ENCODE measurements at regions not wholly inside any gene's neighbourhood (a gene's known extent, or its start where the extent isn't known, plus 50 kb on each side); places are given as distances from the start of the nearest gene placed in this dataset.

DNA sequence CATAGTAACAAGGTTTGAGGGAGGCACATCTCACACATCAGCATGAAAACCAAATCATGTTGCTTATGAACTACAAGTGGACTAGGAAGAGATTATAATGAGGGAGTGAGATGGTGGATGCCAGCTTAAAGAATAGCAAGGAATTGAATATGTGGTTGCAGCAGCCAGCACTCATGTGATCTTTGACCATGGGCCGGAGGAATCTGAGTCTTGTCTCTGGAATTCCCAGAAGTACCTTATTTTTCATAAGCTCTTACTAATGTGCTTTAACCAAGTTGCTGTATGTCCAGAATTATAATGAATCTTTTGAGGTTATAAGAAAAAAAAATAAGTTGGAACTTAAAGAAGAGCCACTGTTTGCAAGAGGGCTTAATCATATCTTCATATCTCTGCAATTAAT is 97.0 kb downstream of the DISP1 start:
- no peak for DNase-seq (ENCODE audit: low read depth in 2 of 2)

- DNase-seq (ENCODE audit: low read depth in 2 of 2) = no peak
Measured at GRCh38 chr1:222912730-222913129, 97.9 kb downstream of the DISP1 start.

- DNase-seq (ENCODE audit: low read depth in 2 of 2) = no peak
Measured at GRCh38 chr1:222914861-222915632, 100.2 kb downstream of the DISP1 start.

DNA sequence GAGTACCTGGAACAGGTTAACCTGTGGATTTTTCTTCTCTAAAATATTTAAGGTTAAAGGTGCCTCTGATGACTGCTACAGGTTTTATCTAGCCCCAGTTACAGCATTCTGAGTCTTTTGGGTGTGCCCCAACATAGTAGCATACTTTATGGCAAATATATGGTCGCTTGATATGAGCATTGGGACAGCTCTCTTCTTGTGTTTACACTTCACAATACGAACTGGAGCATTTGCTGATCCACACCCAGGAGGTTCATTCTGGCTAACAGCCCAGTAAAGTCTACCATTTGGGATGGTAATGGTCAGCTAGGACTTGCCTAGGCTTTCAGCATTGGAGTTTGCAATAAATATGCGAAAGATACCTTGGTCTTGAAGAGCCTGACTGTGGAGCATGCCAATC is 101.3 kb downstream of the DISP1 start:
- DNase-seq (ENCODE audit: low read depth in 2 of 2) = no peak

GRCh38 chr1:222918801-222919477 is 104.1 kb downstream of the DISP1 start:
- no peak for DNase-seq (ENCODE audit: low read depth in 2 of 2)

DNA sequence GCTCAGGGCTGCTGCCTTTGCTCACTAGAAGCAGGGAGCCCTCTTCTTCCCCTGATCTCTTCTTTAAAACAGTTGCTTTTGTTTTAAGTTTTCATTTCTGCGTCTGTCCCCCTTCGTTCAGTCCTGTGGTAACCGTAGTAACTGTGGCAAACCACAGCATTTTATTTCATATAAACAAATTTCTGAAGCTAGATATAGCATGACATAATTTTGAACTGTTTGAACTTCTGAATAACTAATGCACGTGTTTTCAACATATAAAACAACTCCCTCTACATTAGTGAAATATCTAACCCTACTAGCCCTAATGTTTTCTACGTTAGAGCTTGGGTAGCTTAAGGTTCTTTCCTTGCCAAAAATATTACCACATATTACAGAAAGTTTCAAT is 104.6 kb downstream of the DISP1 start:
- DNase-seq (ENCODE audit: low read depth in 2 of 2) = no peak

GRCh38 chr1:222920169-222920568 is 105.3 kb downstream of the DISP1 start:
- DNase-seq (ENCODE audit: low read depth in 2 of 2) = no peak

- DNase-seq (ENCODE audit: low read depth in 2 of 2) = no peak
Measured at GRCh38 chr1:222921945-222922344, 107.1 kb downstream of the DISP1 start.

DNA sequence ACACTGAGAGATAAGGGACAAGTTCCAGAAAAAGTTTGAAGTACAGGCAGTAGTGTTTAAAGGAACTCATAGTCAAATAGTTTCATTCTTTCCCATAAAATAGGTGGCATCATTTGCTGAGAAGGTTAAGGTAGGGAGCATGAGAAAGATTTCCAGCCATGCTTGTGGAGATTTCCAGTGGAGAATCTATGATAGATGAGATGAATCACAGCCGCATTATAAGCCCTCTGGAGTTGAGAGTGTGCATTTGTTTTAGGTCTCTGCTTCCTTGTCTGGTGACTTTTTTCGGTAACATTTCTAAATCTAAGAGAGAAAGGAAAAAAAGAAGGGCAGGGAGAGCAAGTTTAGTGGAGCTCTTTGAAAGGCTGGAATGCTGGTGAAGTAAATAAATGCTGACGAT is 108.7 kb downstream of the DISP1 start:
- no peak for DNase-seq (ENCODE audit: low read depth in 2 of 2)

- no peak for DNase-seq (ENCODE audit: low read depth in 2 of 2)
Measured at GRCh38 chr1:222924136-222924706, 109.4 kb downstream of the DISP1 start.

GRCh38 chr1:222926566-222926965 is 111.7 kb downstream of the DISP1 start:
- DNase-seq (ENCODE audit: low read depth in 2 of 2) = no peak

DNA sequence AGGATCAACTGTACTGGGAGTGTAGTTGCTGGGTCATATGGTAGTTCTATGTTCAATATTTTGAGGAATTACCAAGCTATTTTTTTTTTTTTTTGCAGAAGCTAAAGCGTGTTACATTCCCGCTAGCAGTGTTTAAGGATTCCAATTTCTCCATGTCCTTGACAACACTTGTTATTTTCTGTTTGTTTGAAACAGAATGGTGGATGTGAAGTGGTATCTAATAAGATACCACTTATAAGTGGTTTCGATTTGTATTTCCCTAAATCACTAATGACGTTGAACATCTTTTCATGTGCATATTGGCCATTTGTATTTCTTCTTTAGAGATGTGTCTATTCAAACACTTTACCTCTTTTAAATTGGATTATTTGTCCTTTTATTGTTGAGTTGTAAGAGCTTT is 112.2 kb downstream of the DISP1 start:
- DNase-seq (ENCODE audit: low read depth in 2 of 2) = no peak

DNA sequence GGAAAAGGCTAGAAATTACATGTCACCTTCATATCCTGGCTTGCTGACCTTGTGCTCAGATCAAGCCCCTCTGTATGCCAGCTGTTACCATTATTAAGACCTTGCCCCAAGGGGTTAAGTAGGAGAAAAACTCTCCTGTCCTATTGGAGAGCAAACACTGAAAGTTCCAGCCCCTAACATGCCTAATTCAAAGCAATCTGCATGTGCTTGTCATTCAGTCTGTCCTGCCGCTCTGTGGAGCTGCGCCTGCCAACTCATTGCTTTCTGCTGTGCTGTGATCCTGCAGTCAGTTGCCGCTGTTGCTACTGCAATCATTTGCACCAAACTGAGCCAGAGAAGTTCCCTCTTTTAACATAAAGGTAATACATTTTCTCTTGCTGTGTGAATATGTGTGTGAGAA is 113.4 kb downstream of the DISP1 start:
- DNase-seq (ENCODE audit: low read depth in 2 of 2) = no peak

- no peak for DNase-seq (ENCODE audit: low read depth in 2 of 2)
Measured at GRCh38 chr1:222930070-222930469, 115.2 kb downstream of the DISP1 start.

- DNase-seq (ENCODE audit: low read depth in 2 of 2) = no peak
Measured at GRCh38 chr1:222931023-222931422, 116.2 kb downstream of the DISP1 start.

- DNase-seq (ENCODE audit: low read depth in 2 of 2) = no peak
Measured at GRCh38 chr1:222933273-222933672, 118.4 kb downstream of the DISP1 start.

DNA sequence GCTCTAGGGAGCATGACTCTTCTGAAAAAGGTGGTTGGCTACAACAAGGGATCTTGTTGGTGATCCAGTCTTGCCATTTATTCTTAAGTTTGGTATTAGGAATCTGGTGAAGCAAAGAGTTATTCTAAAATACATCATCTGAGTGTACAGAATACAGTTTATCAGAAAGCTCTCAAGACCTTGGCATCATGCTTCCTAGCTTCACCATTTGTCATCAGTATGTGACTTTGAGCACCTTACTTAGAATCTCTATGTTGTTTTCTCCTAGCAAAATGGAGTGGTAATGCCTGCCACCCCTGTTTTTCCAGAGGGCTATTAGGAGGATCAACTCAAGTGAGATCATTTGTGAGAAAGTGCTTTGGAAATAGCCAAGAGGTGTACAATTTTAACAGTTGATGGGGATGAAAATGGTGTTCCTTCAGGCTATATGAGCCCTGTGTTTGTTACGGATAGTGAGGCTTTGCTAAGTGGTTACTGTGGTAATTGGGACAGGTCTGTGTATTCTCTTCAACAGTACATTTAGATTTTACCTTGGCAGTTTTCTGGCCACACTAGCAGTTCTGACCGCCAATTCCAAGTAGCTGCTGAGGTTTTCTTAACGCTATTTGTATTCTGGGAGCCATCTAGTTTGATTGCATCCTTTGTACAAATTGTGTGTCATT is 120.5 kb downstream of the DISP1 start:
- DNase-seq (ENCODE audit: low read depth in 2 of 2) = no peak

DNA sequence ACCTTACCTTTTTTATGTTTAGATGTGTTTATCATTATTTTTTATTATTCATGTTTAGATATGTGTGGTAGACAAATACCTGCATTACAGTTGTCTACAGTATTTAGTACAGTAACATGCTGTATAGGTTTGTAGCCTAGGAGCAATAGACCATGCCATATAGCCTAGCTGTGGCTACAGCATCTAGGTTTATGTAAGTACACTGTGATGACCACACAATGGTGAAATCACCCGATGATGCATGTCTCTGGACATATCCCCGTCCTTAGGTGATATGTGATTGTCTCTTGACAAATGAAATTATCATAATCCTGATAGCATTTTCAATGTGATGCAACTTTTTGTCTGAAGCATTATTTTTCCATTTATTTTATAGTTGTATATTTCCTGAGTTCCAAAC is 121.2 kb downstream of the DISP1 start:
- no peak for DNase-seq (ENCODE audit: low read depth in 2 of 2)

GRCh38 chr1:222938986-222939385 is 124.1 kb downstream of the DISP1 start:
- DNase-seq (ENCODE audit: low read depth in 2 of 2) = no peak

DNA sequence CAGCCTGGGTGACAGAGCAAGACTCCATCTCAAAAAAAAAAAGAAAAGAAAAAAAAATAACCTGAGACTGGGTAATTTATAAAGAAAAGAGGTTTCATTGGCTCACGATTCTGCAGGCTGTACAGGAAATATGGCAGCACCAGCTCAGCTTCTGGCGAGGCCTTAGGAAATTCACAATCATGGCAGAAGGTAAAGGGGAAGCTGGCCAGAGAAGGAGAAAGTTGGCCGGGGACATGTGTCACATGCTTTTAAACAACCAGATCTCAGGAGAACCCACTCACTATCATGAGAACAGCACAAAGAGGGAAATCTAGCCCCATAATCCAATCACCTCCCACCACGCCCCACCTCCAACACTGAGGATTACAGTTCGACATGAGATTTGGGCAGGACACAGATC is 125.3 kb downstream of the DISP1 start:
- DNase-seq (ENCODE audit: low read depth in 2 of 2) = no peak

DNA sequence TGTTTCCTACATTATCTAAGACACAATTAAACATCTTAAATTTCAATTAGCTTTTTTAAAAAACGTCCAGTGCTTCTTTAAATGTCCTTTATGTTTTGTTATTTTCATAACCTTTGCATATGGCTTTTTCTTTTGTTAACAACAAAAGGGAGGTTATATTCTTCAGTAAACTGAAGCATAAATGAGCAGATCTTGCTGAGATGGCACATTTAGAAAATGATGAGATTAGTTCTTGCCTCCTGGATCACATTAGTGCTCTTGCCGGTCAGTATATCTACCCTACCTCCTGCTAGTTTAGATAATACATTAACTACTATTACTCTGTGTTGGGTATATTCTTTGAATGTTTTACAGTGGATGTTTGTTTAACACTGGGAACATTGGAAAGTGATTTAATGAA is 126.1 kb downstream of the DISP1 start:
- DNase-seq (ENCODE audit: low read depth in 2 of 2) = no peak

- no peak for DNase-seq (ENCODE audit: low read depth in 2 of 2)
Measured at GRCh38 chr1:222941425-222941824, 126.6 kb downstream of the DISP1 start.

DNA sequence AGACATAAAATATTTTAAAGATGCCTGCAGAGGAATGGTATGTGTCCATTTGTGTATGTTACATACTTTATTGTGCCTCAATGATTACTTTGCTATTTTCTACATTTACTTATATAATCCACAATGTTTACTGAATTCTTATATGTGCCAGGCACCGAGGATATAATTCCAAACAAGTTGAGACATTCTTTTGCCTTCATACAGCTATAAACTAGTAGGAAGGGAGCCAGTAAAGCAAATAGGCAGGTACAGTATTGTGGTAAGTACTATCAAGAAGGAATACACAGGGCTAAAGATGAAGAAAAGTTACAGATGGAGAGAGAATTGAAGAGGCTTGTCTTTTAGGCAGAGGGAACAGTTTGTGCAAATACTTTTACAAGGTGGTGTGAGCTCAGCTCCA is 131.6 kb downstream of the DISP1 start:
- DNase-seq (ENCODE audit: low read depth in 2 of 2) = no peak

Measured in stimulated activated CD4-positive, alpha-beta T cell treated with anti-CD3 and anti-CD28 coated beads, Interleukin-1b, Interleukin-23, amount 100 ng/mL, for 1 hour (primary cell).